Thyroid gland (tissue), 4 donors: ENCODE measurements at regions not wholly inside any gene's neighbourhood (a gene's known extent, or its start where the extent isn't known, plus 50 kb on each side); places are given as distances from the start of the nearest gene placed in this dataset.

Source experiments
- CTCF ChIP-seq, 6 experiments: fragments of 200-600 bp in 3 of 6; fragments of 450-650 bp in 3 of 6; sonication (generic) in 3 of 6; IDR thresholded peaks; one replicate each; pipeline ENCODE4 v1.5.1; 2016 to 2019; ENCODE audit warnings: antibody characterized with exemption in 6 of 6, mild to moderate bottlenecking in 2 of 6, inconsistent platforms in 1 of 6, moderate library complexity in 1 of 6
- POLR2A ChIP-seq, 2 donors: fragments of 450-650 bp; IDR thresholded peaks; one replicate each; pipeline ENCODE4 v1.6.1; 2017; ENCODE audit warnings: antibody characterized with exemption in 2 of 2, mild to moderate bottlenecking in 2 of 2, moderate library complexity in 1 of 2

GRCh38 chr7:41063116-41063515 is 639.8 kb downstream of the INHBA start:
- TF ChIP-seq CTCF (IDR thresholded peaks at IDR 0.05) (no peak), POLR2A (IDR thresholded peaks at IDR 0.05) (no peak)
